ENCODE measurements at regions not wholly inside any gene's neighbourhood (a gene's known extent, or its start where the extent isn't known, plus 50 kb on each side); places are given as distances from the start of the nearest gene placed in this dataset.

DNA sequence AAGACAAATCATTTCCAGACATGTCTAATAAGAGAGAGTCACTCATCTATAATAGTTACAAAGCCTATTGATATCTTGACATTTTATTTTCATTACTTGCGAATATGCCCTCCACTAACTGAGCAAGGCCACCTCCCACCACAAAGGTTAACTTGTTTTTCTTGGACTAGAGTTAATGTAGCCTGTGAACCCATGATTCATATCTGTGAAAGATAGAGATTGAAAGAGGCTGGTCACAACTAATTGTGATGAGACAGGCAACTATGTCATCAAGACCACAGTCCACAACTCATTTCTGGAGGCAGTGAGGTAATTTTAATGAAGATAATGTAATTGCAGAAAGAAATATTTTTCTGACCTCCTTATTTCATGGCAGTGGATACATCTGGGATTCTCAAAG is 491.8 kb upstream of the TPK1 start:
- TF ChIP-seq, protein P1, sequence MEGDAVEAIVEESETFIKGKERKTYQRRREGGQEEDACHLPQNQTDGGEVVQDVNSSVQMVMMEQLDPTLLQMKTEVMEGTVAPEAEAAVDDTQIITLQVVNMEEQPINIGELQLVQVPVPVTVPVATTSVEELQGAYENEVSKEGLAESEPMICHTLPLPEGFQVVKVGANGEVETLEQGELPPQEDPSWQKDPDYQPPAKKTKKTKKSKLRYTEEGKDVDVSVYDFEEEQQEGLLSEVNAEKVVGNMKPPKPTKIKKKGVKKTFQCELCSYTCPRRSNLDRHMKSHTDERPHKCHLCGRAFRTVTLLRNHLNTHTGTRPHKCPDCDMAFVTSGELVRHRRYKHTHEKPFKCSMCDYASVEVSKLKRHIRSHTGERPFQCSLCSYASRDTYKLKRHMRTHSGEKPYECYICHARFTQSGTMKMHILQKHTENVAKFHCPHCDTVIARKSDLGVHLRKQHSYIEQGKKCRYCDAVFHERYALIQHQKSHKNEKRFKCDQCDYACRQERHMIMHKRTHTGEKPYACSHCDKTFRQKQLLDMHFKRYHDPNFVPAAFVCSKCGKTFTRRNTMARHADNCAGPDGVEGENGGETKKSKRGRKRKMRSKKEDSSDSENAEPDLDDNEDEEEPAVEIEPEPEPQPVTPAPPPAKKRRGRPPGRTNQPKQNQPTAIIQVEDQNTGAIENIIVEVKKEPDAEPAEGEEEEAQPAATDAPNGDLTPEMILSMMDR (IDR thresholded peaks at IDR 0.05), result no peak
- TF ChIP-seq POLR2A (IDR thresholded peaks at IDR 0.05), result no peak

Data from right lobe of liver (tissue), 4 donors.